IgD-negative memory B cell (primary cell): ENCODE measurements at regions not wholly inside any gene's neighbourhood (a gene's known extent, or its start where the extent isn't known, plus 50 kb on each side); places are given as distances from the start of the nearest gene placed in this dataset.

Experiments used
- H3K27ac Mint-ChIP-seq, 3 donors: one replicate each; pipeline ENCODE4 v1.8.0; 2020 to 2022; ENCODE audit warnings: mild to moderate bottlenecking in 3 of 3, mixed read lengths in 3 of 3, moderate library complexity in 1 of 3
- H3K27me3 Mint-ChIP-seq: one replicate; pipeline ENCODE4 v1.8.0; 2021; ENCODE audit warnings: mixed read lengths
- H3K36me3 Mint-ChIP-seq: one replicate; pipeline ENCODE4 v1.8.0; 2020; ENCODE audit warnings: mild to moderate bottlenecking, mixed read lengths
- H3K4me1 Mint-ChIP-seq, 3 donors: one replicate each; pipeline ENCODE4 v1.8.0; 2020 to 2022; ENCODE audit warnings: mixed read lengths in 3 of 3, mild to moderate bottlenecking in 1 of 3
- H3K4me3 Mint-ChIP-seq, 4 donors: one replicate each; pipeline ENCODE4 v1.8.0; 2020 to 2022; ENCODE audit warnings: mild to moderate bottlenecking in 4 of 4, mixed read lengths in 4 of 4, moderate library complexity in 3 of 4
- H3K9me3 Mint-ChIP-seq, 3 donors: one replicate each; pipeline ENCODE4 v1.8.0; 2020 to 2021; ENCODE audit warnings: mixed read lengths in 3 of 3, mild to moderate bottlenecking in 1 of 3

DNA sequence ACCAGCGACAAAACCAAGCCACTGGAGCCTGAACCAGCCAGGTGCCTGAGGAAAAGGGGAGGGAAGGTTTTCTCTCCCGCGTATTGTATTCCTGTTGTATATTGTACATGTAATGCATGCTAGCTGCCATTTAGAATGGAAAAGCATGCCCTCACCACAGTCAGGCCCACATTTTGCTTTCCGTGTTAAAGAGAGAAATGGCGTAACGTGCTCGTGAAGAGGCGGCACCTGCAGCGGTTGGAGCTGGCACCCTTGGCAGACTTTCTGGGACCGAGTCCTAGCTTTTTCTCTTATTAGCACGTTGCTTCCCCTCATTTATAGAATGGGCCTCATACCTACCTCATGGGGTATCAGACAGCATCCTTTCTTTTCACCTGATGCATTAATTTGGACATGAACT, 135.3 kb upstream of the IRF2BP2 start:
- Mint-ChIP-seq H3K4me1 (peaks cover 0 to 5% (median 0%) of the 10 kb centered on the region in 3 donors), H3K27me3 (peaks cover 6% of the 10 kb centered on the region)

DNA sequence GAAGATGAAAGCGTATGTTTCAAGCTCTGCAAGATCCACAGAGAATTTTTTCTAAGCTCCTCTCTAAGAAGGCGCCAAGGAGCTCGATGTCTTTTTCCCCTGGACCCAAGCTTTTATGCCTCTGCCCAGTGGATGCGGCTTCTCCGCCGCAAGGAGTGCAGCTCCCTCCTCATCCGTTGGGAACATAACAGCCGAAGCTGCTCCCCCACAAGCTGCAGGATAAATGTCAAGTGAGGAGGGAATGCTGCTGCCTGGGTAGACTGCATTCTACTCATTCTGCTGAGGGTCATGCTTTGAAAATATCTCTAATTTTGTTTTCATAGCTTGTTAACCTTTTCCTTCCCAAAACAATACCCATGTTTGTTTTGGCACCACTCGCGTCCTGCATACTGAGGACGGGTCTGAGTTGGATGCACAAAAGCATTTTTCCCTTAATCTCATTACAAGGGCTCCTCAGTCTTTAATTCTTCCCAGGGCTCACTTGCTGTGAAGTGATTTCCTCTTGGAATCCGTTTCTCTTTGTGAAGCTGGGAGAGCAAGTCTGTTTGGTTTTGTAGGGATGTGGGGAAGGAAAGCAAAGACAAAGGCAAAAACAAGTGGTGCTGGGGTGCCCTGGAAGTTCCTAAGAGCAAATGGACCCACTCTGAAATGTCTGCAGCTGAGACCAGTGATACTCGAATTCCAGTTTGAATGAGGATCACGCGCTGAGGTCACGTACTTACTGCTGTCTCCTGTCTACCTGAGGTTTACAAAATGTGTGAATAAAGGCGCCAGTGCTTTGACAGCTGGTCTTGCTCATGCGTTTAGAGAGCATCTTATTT, 134.0 kb upstream of the IRF2BP2 start:
- Mint-ChIP-seq H3K27me3 (peaks cover 6% of the 10 kb centered on the region), H3K9me3 (no peaks in the 10 kb centered on the region), H3K36me3 (no peaks in the 10 kb centered on the region), H3K4me3 (no peak overlapping the region), H3K27ac (no peak overlapping the region), H3K4me1 (peaks cover 0 to 2% (median 0%) of the 10 kb centered on the region in 3 donors)

More for the DNA sequence above, 135.3 kb upstream of the IRF2BP2 start:
- Mint-ChIP-seq H3K4me3 (no peak overlapping the region), H3K9me3 (no peaks in the 10 kb centered on the region), H3K36me3 (no peaks in the 10 kb centered on the region), H3K27ac (peak overlapping the region in 1 of 3 donors; percentile 60)

GRCh38 chr1:234742622-234743021, 132.6 kb upstream of the IRF2BP2 start:
- no peaks in the 10 kb centered on the region for H3K36me3 Mint-ChIP-seq
- no peak overlapping the region for H3K4me3 Mint-ChIP-seq
- H3K27ac Mint-ChIP-seq, result no peak overlapping the region
- H3K9me3 Mint-ChIP-seq, result no peaks in the 10 kb centered on the region
- peaks cover 6% of the 10 kb centered on the region for H3K27me3 Mint-ChIP-seq
- H3K4me1 Mint-ChIP-seq, result peaks cover 0 to 2% (median 0%) of the 10 kb centered on the region in 3 donors

- Mint-ChIP-seq H3K36me3 (peaks cover 2% of the 10 kb centered on the region), H3K4me1 (peaks cover 0 to 2% (median 0%) of the 10 kb centered on the region in 3 donors), H3K9me3 (no peaks in the 10 kb centered on the region), H3K27me3 (peaks cover 5% of the 10 kb centered on the region), H3K27ac (no peak overlapping the region), H3K4me3 (no peak overlapping the region)
Observed at GRCh38 chr1:234737967-234738314, 128.0 kb upstream of the IRF2BP2 start.

DNA sequence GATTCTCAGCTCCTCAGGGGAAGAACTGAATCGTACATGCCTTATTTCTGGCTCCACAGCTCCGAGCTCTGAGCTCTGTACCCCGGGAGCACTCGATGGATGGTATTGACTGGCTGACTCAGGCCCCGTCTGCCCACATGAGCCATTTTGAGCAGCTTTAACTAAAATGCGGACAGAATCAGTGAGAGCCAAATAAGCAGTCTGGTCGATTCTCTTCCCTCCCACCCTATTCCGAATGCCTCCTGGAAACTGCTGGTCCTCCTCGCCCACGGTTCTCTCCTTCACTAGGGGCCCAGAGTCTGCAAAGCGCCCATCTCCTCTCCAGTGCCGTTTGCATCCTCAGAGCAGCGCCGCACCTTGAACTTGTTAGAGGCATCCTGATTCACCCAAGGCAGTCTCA, 125.9 kb upstream of the IRF2BP2 start:
- no peaks in the 10 kb centered on the region for H3K27me3 Mint-ChIP-seq
- H3K4me3 Mint-ChIP-seq, result no peak overlapping the region
- no peaks in the 10 kb centered on the region for H3K9me3 Mint-ChIP-seq
- no peak overlapping the region for H3K27ac Mint-ChIP-seq
- peaks cover 4% of the 10 kb centered on the region for H3K36me3 Mint-ChIP-seq
- H3K4me1 Mint-ChIP-seq, result peaks cover 12 to 13% (median 13%) of the 10 kb centered on the region in 3 donors

- Mint-ChIP-seq H3K36me3 (peaks cover 4% of the 10 kb centered on the region), H3K27me3 (no peaks in the 10 kb centered on the region), H3K4me1 (peaks cover 16 to 17% (median 17%) of the 10 kb centered on the region in 3 donors), H3K9me3 (no peaks in the 10 kb centered on the region), H3K27ac (no peak overlapping the region), H3K4me3 (no peak overlapping the region)
Observed at GRCh38 chr1:234735476-234735875, 125.5 kb upstream of the IRF2BP2 start.

- Mint-ChIP-seq H3K9me3 (no peaks in the 10 kb centered on the region), H3K36me3 (peaks cover 4% of the 10 kb centered on the region), H3K4me1 (peaks cover 21 to 23% (median 23%) of the 10 kb centered on the region in 3 donors), H3K4me3 (no peak overlapping the region), H3K27me3 (no peaks in the 10 kb centered on the region), H3K27ac (no peak overlapping the region)
Observed at GRCh38 chr1:234734869-234735268, 124.9 kb upstream of the IRF2BP2 start.

DNA sequence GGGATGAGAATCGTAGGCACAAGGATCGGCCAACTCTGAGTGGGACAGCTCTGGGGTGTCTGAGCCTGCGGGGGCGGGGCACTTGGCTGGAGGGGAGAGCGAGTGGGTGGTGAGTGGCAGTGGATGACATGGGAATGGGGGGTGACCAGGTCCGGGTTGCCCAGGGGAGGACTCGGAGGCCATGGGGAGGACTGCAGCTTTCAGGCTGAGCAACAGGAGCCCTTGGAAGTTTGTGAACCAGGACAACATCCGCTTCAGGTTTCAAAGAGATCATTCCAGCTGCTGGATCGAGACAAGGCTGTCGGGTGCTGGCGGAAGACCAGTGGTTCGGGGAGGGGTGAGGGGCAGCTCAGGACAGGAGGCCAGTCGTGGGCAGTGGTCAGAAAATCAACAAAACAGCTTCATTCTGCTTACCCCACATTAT, 124.4 kb upstream of the IRF2BP2 start:
- H3K4me3 Mint-ChIP-seq, result peak overlapping the region in 1 of 4 donors; percentile 37
- H3K27ac Mint-ChIP-seq, result no peak overlapping the region
- peaks cover 22 to 27% (median 26%) of the 10 kb centered on the region in 3 donors for H3K4me1 Mint-ChIP-seq

GRCh38 chr1:234733427-234733826, 123.4 kb upstream of the IRF2BP2 start:
- Mint-ChIP-seq H3K36me3 (peaks cover 4% of the 10 kb centered on the region), H3K27me3 (no peaks in the 10 kb centered on the region), H3K9me3 (no peaks in the 10 kb centered on the region), H3K27ac (no peak overlapping the region), H3K4me1 (peaks cover 22 to 27% (median 26%) of the 10 kb centered on the region in 3 donors), H3K4me3 (no peak overlapping the region)

More for the DNA sequence above, 124.4 kb upstream of the IRF2BP2 start:
- Mint-ChIP-seq H3K36me3 (peaks cover 4% of the 10 kb centered on the region), H3K27me3 (no peaks in the 10 kb centered on the region), H3K9me3 (no peaks in the 10 kb centered on the region)

GRCh38 chr1:234732671-234733390, 122.9 kb upstream of the IRF2BP2 start:
- Mint-ChIP-seq H3K4me1 (peaks cover 23 to 28% (median 26%) of the 10 kb centered on the region in 3 donors), H3K4me3 (peak overlapping the region in 2 of 4 donors; percentile 9 to 43), H3K36me3 (peaks cover 4% of the 10 kb centered on the region), H3K27ac (no peak overlapping the region), H3K9me3 (no peaks in the 10 kb centered on the region), H3K27me3 (no peaks in the 10 kb centered on the region)

GRCh38 chr1:234732260-234732659, 122.3 kb upstream of the IRF2BP2 start:
- Mint-ChIP-seq H3K4me3 (no peak overlapping the region), H3K27ac (no peak overlapping the region), H3K9me3 (no peaks in the 10 kb centered on the region), H3K36me3 (peaks cover 4% of the 10 kb centered on the region), H3K27me3 (no peaks in the 10 kb centered on the region), H3K4me1 (peaks cover 26 to 34% (median 27%) of the 10 kb centered on the region in 3 donors)

DNA sequence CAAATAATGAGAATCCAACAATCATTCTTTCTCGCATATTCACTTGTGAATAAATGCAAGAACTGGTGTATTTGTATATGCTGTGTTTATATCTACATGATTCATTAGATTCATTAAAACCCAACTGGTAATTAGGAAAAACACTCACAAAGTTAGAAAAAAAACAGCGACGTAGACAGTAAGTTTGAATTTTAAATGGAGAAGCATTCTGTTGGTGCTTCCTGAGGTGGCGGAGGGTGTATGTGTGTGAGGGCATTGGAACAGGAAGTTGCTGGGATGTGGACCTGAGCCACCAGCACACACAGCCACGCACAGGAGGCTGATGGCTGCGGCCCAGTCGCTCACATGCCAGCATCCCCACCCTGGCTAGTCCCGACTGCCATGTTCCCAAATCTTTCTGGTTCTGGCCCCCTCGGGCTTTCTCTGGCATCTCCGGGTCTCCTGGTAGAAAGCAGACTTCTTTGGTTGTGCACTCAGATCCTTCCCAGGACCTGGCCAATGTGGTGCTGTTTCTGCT, 121.6 kb upstream of the IRF2BP2 start:
- Mint-ChIP-seq H3K9me3 (no peaks in the 10 kb centered on the region), H3K27me3 (no peaks in the 10 kb centered on the region), H3K4me1 (peaks cover 31 to 38% (median 33%) of the 10 kb centered on the region in 3 donors), H3K27ac (peak overlapping the region in 2 of 3 donors; percentile 8 to 54), H3K36me3 (peaks cover 4% of the 10 kb centered on the region), H3K4me3 (peak overlapping the region in 1 of 4 donors; percentile 76)

DNA sequence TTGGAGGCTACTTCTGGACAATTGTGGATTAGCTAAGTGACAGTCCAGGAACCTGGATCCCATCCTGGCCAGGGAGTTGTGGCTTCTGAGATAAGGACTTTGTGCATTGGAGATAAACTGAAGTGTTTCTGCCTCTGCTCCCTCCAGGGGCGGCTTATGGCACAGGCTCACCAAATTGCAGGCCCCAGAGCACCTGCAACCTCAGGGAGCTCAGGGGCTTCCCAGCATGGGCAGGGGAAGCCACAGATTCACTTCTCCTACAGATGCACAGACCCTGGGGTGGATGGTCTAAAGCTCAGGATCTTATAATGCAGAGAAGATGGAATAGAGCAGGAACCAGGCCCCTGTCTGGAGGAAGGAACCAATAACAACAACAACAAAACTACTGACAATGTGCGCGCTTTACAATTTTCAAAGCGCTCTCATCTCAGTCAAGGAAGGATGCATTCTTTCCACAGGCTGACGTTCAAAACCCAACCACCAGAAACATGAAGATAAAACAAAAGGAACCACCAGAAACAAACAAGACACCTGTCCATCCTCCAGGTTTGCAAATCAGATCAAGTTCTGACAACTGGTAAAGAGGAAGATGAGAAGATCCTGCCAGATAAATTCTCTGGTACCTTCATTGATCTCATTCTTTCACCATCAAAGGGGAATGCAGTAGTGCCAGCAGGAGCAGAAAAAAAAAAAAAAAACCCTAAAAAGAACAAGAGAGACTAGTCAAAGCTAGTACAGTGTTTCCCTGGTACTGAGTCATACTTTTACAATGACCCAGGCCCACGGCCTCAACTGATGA, 121.0 kb upstream of the IRF2BP2 start:
- peaks cover 4% of the 10 kb centered on the region for H3K36me3 Mint-ChIP-seq
- no peaks in the 10 kb centered on the region for H3K9me3 Mint-ChIP-seq
- peak overlapping the region in 3 of 4 donors; percentile 1 to 76 (median 68) for H3K4me3 Mint-ChIP-seq
- no peaks in the 10 kb centered on the region for H3K27me3 Mint-ChIP-seq
- peak overlapping the region in 2 of 3 donors; percentile 54 to 73 for H3K27ac Mint-ChIP-seq
- peaks cover 31 to 41% (median 33%) of the 10 kb centered on the region in 3 donors for H3K4me1 Mint-ChIP-seq

GRCh38 chr1:234730475-234730769, 120.4 kb upstream of the IRF2BP2 start:
- H3K36me3 Mint-ChIP-seq, result peaks cover 4% of the 10 kb centered on the region
- peak overlapping the region in 1 of 3 donors; percentile 23 for H3K27ac Mint-ChIP-seq
- peak overlapping the region in 1 of 4 donors; percentile 76 for H3K4me3 Mint-ChIP-seq
- peaks cover 31 to 41% (median 33%) of the 10 kb centered on the region in 3 donors for H3K4me1 Mint-ChIP-seq
- H3K27me3 Mint-ChIP-seq, result no peaks in the 10 kb centered on the region
- H3K9me3 Mint-ChIP-seq, result no peaks in the 10 kb centered on the region
